ENCODE measurements at regions not wholly inside any gene's neighbourhood (a gene's known extent, or its start where the extent isn't known, plus 50 kb on each side); places are given as distances from the start of the nearest gene placed in this dataset.

- H3K36me3 ChIP-seq (ENCODE audit: control insufficient read depth in 1 of 2, insufficient read depth in 2 of 2, low read length in 2 of 2), result no peaks in the 10 kb centered on the region
- no peak overlapping the region for H3K27ac ChIP-seq (ENCODE audit: low read depth, low read length)
- H3K9ac ChIP-seq (ENCODE audit: low read depth in 1 of 2, low read length in 2 of 2), result no peak overlapping the region
- H3K4me1 ChIP-seq (ENCODE audit: control insufficient read depth in 1 of 2, insufficient read depth in 2 of 2, low read length in 2 of 2), result no peaks in the 10 kb centered on the region
- no peak overlapping the region for H3K4me3 ChIP-seq (ENCODE audit: low read depth in 1 of 2, low read length in 2 of 2)
- no peaks in the 10 kb centered on the region for H3K27me3 ChIP-seq (ENCODE audit: control insufficient read depth in 1 of 2, insufficient read depth in 2 of 2, low read length in 2 of 2)
- H3K9me3 ChIP-seq (ENCODE audit: control insufficient read depth in 1 of 2, low read length in 2 of 2), result no peaks in the 10 kb centered on the region
These were observed 641.5 kb downstream of the FGF9 start for GRCh38 chr13:22312405-22312803.

- H3K27me3 ChIP-seq (ENCODE audit: control insufficient read depth in 1 of 2, insufficient read depth in 2 of 2, low read length in 2 of 2), result no peaks in the 10 kb centered on the region
- H3K27ac ChIP-seq (ENCODE audit: low read depth, low read length), result no peak overlapping the region
- no peaks in the 10 kb centered on the region for H3K4me1 ChIP-seq (ENCODE audit: control insufficient read depth in 1 of 2, insufficient read depth in 2 of 2, low read length in 2 of 2)
- no peaks in the 10 kb centered on the region for H3K9me3 ChIP-seq (ENCODE audit: control insufficient read depth in 1 of 2, low read length in 2 of 2)
- H3K36me3 ChIP-seq (ENCODE audit: control insufficient read depth in 1 of 2, insufficient read depth in 2 of 2, low read length in 2 of 2), result no peaks in the 10 kb centered on the region
- H3K4me3 ChIP-seq (ENCODE audit: low read depth in 1 of 2, low read length in 2 of 2), result no peak overlapping the region
- H3K9ac ChIP-seq (ENCODE audit: low read depth in 1 of 2, low read length in 2 of 2), result no peak overlapping the region
These were observed 645.7 kb downstream of the FGF9 start for GRCh38 chr13:22316494-22317025.

GRCh38 chr13:22320991-22321390, 650.1 kb downstream of the FGF9 start:
- Histone ChIP-seq H3K36me3 (ENCODE audit: control insufficient read depth in 1 of 2, insufficient read depth in 2 of 2, low read length in 2 of 2) (no peaks in the 10 kb centered on the region), H3K9me3 (ENCODE audit: control insufficient read depth in 1 of 2, low read length in 2 of 2) (no peaks in the 10 kb centered on the region), H3K4me1 (ENCODE audit: control insufficient read depth in 1 of 2, insufficient read depth in 2 of 2, low read length in 2 of 2) (no peaks in the 10 kb centered on the region), H3K27me3 (ENCODE audit: control insufficient read depth in 1 of 2, insufficient read depth in 2 of 2, low read length in 2 of 2) (no peaks in the 10 kb centered on the region), H3K27ac (ENCODE audit: low read depth, low read length) (no peak overlapping the region), H3K9ac (ENCODE audit: low read depth in 1 of 2, low read length in 2 of 2) (no peak overlapping the region), H3K4me3 (ENCODE audit: low read depth in 1 of 2, low read length in 2 of 2) (no peak overlapping the region)

GRCh38 chr13:22325761-22326160, 654.9 kb downstream of the FGF9 start:
- Histone ChIP-seq H3K9ac (ENCODE audit: low read depth in 1 of 2, low read length in 2 of 2) (no peak overlapping the region), H3K27ac (ENCODE audit: low read depth, low read length) (no peak overlapping the region), H3K4me1 (ENCODE audit: control insufficient read depth in 1 of 2, insufficient read depth in 2 of 2, low read length in 2 of 2) (no peaks in the 10 kb centered on the region), H3K9me3 (ENCODE audit: control insufficient read depth in 1 of 2, low read length in 2 of 2) (no peaks in the 10 kb centered on the region), H3K27me3 (ENCODE audit: control insufficient read depth in 1 of 2, insufficient read depth in 2 of 2, low read length in 2 of 2) (no peaks in the 10 kb centered on the region), H3K36me3 (ENCODE audit: control insufficient read depth in 1 of 2, insufficient read depth in 2 of 2, low read length in 2 of 2) (no peaks in the 10 kb centered on the region), H3K4me3 (ENCODE audit: low read depth in 1 of 2, low read length in 2 of 2) (no peak overlapping the region)

- Histone ChIP-seq H3K36me3 (ENCODE audit: control insufficient read depth in 1 of 2, insufficient read depth in 2 of 2, low read length in 2 of 2) (no peaks in the 10 kb centered on the region), H3K9ac (ENCODE audit: low read depth in 1 of 2, low read length in 2 of 2) (no peak overlapping the region), H3K4me1 (ENCODE audit: control insufficient read depth in 1 of 2, insufficient read depth in 2 of 2, low read length in 2 of 2) (peaks cover 0 to 8% of the 10 kb centered on the region in 2 donors), H3K27ac (ENCODE audit: low read depth, low read length) (no peak overlapping the region), H3K27me3 (ENCODE audit: control insufficient read depth in 1 of 2, insufficient read depth in 2 of 2, low read length in 2 of 2) (no peaks in the 10 kb centered on the region), H3K9me3 (ENCODE audit: control insufficient read depth in 1 of 2, low read length in 2 of 2) (no peaks in the 10 kb centered on the region), H3K4me3 (ENCODE audit: low read depth in 1 of 2, low read length in 2 of 2) (no peak overlapping the region)
These were observed 661.5 kb downstream of the FGF9 start for GRCh38 chr13:22332416-22332815.

GRCh38 chr13:22336460-22336859, 665.6 kb downstream of the FGF9 start:
- Histone ChIP-seq H3K4me1 (ENCODE audit: control insufficient read depth in 1 of 2, insufficient read depth in 2 of 2, low read length in 2 of 2) (peaks cover 0 to 8% of the 10 kb centered on the region in 2 donors), H3K4me3 (ENCODE audit: low read depth in 1 of 2, low read length in 2 of 2) (no peak overlapping the region), H3K9me3 (ENCODE audit: control insufficient read depth in 1 of 2, low read length in 2 of 2) (peaks cover 0 to 6% of the 10 kb centered on the region in 2 donors), H3K9ac (ENCODE audit: low read depth in 1 of 2, low read length in 2 of 2) (no peak overlapping the region), H3K36me3 (ENCODE audit: control insufficient read depth in 1 of 2, insufficient read depth in 2 of 2, low read length in 2 of 2) (no peaks in the 10 kb centered on the region), H3K27me3 (ENCODE audit: control insufficient read depth in 1 of 2, insufficient read depth in 2 of 2, low read length in 2 of 2) (no peaks in the 10 kb centered on the region), H3K27ac (ENCODE audit: low read depth, low read length) (no peak overlapping the region)

GRCh38 chr13:22357132-22357531, 686.3 kb downstream of the FGF9 start:
- Histone ChIP-seq H3K9me3 (ENCODE audit: control insufficient read depth in 1 of 2, low read length in 2 of 2) (no peaks in the 10 kb centered on the region), H3K4me3 (ENCODE audit: low read depth in 1 of 2, low read length in 2 of 2) (no peak overlapping the region), H3K27ac (ENCODE audit: low read depth, low read length) (no peak overlapping the region), H3K9ac (ENCODE audit: low read depth in 1 of 2, low read length in 2 of 2) (no peak overlapping the region), H3K36me3 (ENCODE audit: control insufficient read depth in 1 of 2, insufficient read depth in 2 of 2, low read length in 2 of 2) (no peaks in the 10 kb centered on the region), H3K27me3 (ENCODE audit: control insufficient read depth in 1 of 2, insufficient read depth in 2 of 2, low read length in 2 of 2) (no peaks in the 10 kb centered on the region), H3K4me1 (ENCODE audit: control insufficient read depth in 1 of 2, insufficient read depth in 2 of 2, low read length in 2 of 2) (no peaks in the 10 kb centered on the region)

- Histone ChIP-seq H3K27me3 (ENCODE audit: control insufficient read depth in 1 of 2, insufficient read depth in 2 of 2, low read length in 2 of 2) (no peaks in the 10 kb centered on the region), H3K27ac (ENCODE audit: low read depth, low read length) (no peak overlapping the region), H3K36me3 (ENCODE audit: control insufficient read depth in 1 of 2, insufficient read depth in 2 of 2, low read length in 2 of 2) (no peaks in the 10 kb centered on the region), H3K4me1 (ENCODE audit: control insufficient read depth in 1 of 2, insufficient read depth in 2 of 2, low read length in 2 of 2) (no peaks in the 10 kb centered on the region), H3K9me3 (ENCODE audit: control insufficient read depth in 1 of 2, low read length in 2 of 2) (peaks cover 8 to 9% of the 10 kb centered on the region in 2 donors), H3K4me3 (ENCODE audit: low read depth in 1 of 2, low read length in 2 of 2) (no peak overlapping the region), H3K9ac (ENCODE audit: low read depth in 1 of 2, low read length in 2 of 2) (no peak overlapping the region)
These were observed 698.2 kb downstream of the FGF9 start for GRCh38 chr13:22369090-22369489.

- no peak overlapping the region for H3K4me3 ChIP-seq (ENCODE audit: low read depth in 1 of 2, low read length in 2 of 2)
- H3K36me3 ChIP-seq (ENCODE audit: control insufficient read depth in 1 of 2, insufficient read depth in 2 of 2, low read length in 2 of 2), result no peaks in the 10 kb centered on the region
- H3K9me3 ChIP-seq (ENCODE audit: control insufficient read depth in 1 of 2, low read length in 2 of 2), result peaks cover 7 to 9% of the 10 kb centered on the region in 2 donors
- H3K9ac ChIP-seq (ENCODE audit: low read depth in 1 of 2, low read length in 2 of 2), result no peak overlapping the region
- H3K27ac ChIP-seq (ENCODE audit: low read depth, low read length), result no peak overlapping the region
- H3K4me1 ChIP-seq (ENCODE audit: control insufficient read depth in 1 of 2, insufficient read depth in 2 of 2, low read length in 2 of 2), result no peaks in the 10 kb centered on the region
- H3K27me3 ChIP-seq (ENCODE audit: control insufficient read depth in 1 of 2, insufficient read depth in 2 of 2, low read length in 2 of 2), result no peaks in the 10 kb centered on the region
These were observed 699.0 kb downstream of the FGF9 start for GRCh38 chr13:22369840-22370239.

GRCh38 chr13:22372261-22372660, 701.4 kb downstream of the FGF9 start:
- Histone ChIP-seq H3K36me3 (ENCODE audit: control insufficient read depth in 1 of 2, insufficient read depth in 2 of 2, low read length in 2 of 2) (no peaks in the 10 kb centered on the region), H3K27me3 (ENCODE audit: control insufficient read depth in 1 of 2, insufficient read depth in 2 of 2, low read length in 2 of 2) (no peaks in the 10 kb centered on the region), H3K4me3 (ENCODE audit: low read depth in 1 of 2, low read length in 2 of 2) (no peak overlapping the region), H3K9me3 (ENCODE audit: control insufficient read depth in 1 of 2, low read length in 2 of 2) (peaks cover 5 to 9% of the 10 kb centered on the region in 2 donors), H3K27ac (ENCODE audit: low read depth, low read length) (no peak overlapping the region), H3K4me1 (ENCODE audit: control insufficient read depth in 1 of 2, insufficient read depth in 2 of 2, low read length in 2 of 2) (no peaks in the 10 kb centered on the region), H3K9ac (ENCODE audit: low read depth in 1 of 2, low read length in 2 of 2) (no peak overlapping the region)

- Histone ChIP-seq H3K9me3 (ENCODE audit: control insufficient read depth in 1 of 2, low read length in 2 of 2) (peaks cover 5 to 9% of the 10 kb centered on the region in 2 donors), H3K9ac (ENCODE audit: low read depth in 1 of 2, low read length in 2 of 2) (no peak overlapping the region), H3K27ac (ENCODE audit: low read depth, low read length) (no peak overlapping the region), H3K36me3 (ENCODE audit: control insufficient read depth in 1 of 2, insufficient read depth in 2 of 2, low read length in 2 of 2) (no peaks in the 10 kb centered on the region), H3K4me3 (ENCODE audit: low read depth in 1 of 2, low read length in 2 of 2) (no peak overlapping the region), H3K4me1 (ENCODE audit: control insufficient read depth in 1 of 2, insufficient read depth in 2 of 2, low read length in 2 of 2) (no peaks in the 10 kb centered on the region), H3K27me3 (ENCODE audit: control insufficient read depth in 1 of 2, insufficient read depth in 2 of 2, low read length in 2 of 2) (no peaks in the 10 kb centered on the region)
These were observed 704.3 kb downstream of the FGF9 start for GRCh38 chr13:22375151-22375550.

Measured in duodenal mucosa (tissue), 2 donors.